ENCODE measurements at regions not wholly inside any gene's neighbourhood (a gene's known extent, or its start where the extent isn't known, plus 50 kb on each side); places are given as distances from the start of the nearest gene placed in this dataset.

DNA sequence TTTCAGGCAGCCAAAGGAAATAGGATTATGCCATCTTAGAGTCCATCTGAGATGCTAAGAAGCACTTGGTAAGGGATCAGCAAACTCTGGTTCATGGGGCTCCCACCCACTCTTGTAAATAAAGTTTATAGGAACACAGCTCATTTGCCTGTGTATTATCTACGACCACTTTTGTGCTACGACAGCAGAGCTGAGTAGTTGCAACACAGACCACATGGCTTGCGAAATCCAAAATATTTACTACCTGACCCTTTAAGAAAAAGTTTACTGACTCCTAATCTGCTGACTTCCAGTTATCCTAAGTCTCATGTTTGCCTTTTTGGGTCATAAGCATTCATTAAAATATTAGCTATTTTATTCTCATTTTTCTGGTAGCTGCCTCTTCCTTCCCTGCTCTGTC lies 859.0 kb downstream of the QKI start:
- TF ChIP-seq, protein P1, sequence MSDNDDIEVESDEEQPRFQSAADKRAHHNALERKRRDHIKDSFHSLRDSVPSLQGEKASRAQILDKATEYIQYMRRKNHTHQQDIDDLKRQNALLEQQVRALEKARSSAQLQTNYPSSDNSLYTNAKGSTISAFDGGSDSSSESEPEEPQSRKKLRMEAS (IDR thresholded peaks at IDR 0.05), result no peak
- no peak for TF ChIP-seq FOSL1 (IDR thresholded peaks at IDR 0.05; ENCODE audit: low read depth)
- TF ChIP-seq, protein P2, sequence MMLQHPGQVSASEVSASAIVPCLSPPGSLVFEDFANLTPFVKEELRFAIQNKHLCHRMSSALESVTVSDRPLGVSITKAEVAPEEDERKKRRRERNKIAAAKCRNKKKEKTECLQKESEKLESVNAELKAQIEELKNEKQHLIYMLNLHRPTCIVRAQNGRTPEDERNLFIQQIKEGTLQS (IDR thresholded peaks at IDR 0.05), result no peak
- TF ChIP-seq, protein P3, sequence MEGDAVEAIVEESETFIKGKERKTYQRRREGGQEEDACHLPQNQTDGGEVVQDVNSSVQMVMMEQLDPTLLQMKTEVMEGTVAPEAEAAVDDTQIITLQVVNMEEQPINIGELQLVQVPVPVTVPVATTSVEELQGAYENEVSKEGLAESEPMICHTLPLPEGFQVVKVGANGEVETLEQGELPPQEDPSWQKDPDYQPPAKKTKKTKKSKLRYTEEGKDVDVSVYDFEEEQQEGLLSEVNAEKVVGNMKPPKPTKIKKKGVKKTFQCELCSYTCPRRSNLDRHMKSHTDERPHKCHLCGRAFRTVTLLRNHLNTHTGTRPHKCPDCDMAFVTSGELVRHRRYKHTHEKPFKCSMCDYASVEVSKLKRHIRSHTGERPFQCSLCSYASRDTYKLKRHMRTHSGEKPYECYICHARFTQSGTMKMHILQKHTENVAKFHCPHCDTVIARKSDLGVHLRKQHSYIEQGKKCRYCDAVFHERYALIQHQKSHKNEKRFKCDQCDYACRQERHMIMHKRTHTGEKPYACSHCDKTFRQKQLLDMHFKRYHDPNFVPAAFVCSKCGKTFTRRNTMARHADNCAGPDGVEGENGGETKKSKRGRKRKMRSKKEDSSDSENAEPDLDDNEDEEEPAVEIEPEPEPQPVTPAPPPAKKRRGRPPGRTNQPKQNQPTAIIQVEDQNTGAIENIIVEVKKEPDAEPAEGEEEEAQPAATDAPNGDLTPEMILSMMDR (IDR thresholded peaks at IDR 0.05 in 2 of 3, conservative IDR thresholded peaks at IDR 0.05 in 1 of 3; ENCODE audit: borderline replicate concordance in 1 of 3, insufficient read depth in 1 of 3, low read depth in 2 of 3, low read length in 2 of 3), result no peak
- no peak for TF ChIP-seq YY1 (IDR thresholded peaks at IDR 0.05; ENCODE audit: extremely low read depth, insufficient replicate concordance, low read depth, low read length)
- no peak for TF ChIP-seq RAD21 (IDR thresholded peaks at IDR 0.05; ENCODE audit: low read depth)
- TF ChIP-seq TCF7L2 (IDR thresholded peaks at IDR 0.05; ENCODE audit: borderline replicate concordance, extremely low read depth, insufficient read depth, insufficient read length), result no peak
- TF ChIP-seq EZH2 (IDR thresholded peaks at IDR 0.05), result no peak
- TF ChIP-seq ZNF274 (IDR thresholded peaks at IDR 0.05; ENCODE audit: low read depth, low read length), result no peak
- TF ChIP-seq, protein P4, sequence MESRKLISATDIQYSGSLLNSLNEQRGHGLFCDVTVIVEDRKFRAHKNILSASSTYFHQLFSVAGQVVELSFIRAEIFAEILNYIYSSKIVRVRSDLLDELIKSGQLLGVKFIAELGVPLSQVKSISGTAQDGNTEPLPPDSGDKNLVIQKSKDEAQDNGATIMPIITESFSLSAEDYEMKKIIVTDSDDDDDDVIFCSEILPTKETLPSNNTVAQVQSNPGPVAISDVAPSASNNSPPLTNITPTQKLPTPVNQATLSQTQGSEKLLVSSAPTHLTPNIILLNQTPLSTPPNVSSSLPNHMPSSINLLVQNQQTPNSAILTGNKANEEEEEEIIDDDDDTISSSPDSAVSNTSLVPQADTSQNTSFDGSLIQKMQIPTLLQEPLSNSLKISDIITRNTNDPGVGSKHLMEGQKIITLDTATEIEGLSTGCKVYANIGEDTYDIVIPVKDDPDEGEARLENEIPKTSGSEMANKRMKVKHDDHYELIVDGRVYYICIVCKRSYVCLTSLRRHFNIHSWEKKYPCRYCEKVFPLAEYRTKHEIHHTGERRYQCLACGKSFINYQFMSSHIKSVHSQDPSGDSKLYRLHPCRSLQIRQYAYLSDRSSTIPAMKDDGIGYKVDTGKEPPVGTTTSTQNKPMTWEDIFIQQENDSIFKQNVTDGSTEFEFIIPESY (IDR thresholded peaks at IDR 0.05; ENCODE audit: extremely low read depth, insufficient replicate concordance, low read length), result no peak
- no peak for TF ChIP-seq POLR2AphosphoS5 (IDR thresholded peaks at IDR 0.05; ENCODE audit: low read depth, low read length)
- TF ChIP-seq, protein P5, sequence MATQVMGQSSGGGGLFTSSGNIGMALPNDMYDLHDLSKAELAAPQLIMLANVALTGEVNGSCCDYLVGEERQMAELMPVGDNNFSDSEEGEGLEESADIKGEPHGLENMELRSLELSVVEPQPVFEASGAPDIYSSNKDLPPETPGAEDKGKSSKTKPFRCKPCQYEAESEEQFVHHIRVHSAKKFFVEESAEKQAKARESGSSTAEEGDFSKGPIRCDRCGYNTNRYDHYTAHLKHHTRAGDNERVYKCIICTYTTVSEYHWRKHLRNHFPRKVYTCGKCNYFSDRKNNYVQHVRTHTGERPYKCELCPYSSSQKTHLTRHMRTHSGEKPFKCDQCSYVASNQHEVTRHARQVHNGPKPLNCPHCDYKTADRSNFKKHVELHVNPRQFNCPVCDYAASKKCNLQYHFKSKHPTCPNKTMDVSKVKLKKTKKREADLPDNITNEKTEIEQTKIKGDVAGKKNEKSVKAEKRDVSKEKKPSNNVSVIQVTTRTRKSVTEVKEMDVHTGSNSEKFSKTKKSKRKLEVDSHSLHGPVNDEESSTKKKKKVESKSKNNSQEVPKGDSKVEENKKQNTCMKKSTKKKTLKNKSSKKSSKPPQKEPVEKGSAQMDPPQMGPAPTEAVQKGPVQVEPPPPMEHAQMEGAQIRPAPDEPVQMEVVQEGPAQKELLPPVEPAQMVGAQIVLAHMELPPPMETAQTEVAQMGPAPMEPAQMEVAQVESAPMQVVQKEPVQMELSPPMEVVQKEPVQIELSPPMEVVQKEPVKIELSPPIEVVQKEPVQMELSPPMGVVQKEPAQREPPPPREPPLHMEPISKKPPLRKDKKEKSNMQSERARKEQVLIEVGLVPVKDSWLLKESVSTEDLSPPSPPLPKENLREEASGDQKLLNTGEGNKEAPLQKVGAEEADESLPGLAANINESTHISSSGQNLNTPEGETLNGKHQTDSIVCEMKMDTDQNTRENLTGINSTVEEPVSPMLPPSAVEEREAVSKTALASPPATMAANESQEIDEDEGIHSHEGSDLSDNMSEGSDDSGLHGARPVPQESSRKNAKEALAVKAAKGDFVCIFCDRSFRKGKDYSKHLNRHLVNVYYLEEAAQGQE (IDR thresholded peaks at IDR 0.05; ENCODE audit: low read depth), result no peak
